ENCODE measurements at regions not wholly inside any gene's neighbourhood (a gene's known extent, or its start where the extent isn't known, plus 50 kb on each side); places are given as distances from the start of the nearest gene placed in this dataset.

DNA sequence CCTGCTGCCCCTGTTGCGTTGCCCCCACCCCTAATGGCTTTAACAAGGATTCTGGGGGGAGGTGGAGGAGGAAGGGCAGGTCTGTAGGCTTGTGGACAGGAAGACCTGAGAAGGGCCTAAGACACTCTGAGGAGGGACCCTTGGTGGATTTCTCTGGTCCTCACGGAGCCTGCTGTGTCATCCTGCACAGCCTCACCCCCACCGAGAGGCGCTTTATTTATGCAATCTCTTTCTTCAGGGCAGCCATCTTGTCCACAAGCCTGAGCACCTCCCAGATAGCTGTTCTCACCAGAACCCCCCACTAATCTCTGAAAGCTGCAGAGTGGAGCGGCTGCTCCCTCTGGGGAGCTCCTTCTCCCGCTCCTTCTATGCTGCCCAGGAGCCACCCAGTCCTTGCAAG is 59.3 kb upstream of the MLN start:
- ATAC-seq (no peak), DNase-seq (no peak)

DNA sequence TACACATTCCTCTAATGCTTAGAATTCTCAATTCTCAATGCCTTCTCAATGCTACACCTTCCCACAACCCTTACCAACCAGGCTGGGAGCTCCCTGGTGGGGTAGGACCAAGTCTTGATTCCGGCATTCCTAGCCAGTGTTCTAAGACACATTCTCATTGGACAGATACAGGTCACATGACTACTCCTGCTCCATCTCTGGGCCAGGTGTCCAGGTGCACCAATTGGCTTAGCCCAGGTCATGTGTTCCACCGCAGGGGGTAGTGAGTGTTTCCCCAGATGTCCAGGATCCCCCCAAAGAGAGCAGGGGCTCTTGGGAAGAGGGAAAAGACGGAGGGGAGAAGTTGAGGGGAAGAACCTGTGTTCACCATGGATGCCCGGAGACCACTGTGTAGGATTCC is 58.7 kb upstream of the MLN start:
- DNase-seq (no peak), ATAC-seq (no peak)

DNA sequence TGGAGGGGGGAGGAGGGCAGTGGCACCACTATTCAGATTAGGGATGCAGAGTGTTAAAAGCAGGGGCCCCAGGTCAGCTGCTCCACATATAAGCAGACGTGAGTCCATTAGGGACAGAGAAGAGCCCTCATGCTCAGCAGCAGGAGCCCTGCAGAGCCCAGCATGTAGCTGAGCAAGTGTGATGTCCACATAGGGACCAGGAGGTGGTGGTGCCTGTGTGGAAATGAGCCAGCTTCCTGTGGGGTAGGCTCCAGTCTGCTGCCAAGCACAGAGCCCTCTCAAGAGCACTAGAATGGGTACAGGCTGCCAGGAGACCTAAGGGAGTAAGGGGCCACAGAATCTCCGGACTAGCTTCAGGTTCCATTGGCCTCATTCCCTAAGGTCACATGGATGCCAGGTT is 57.9 kb upstream of the MLN start:
- ATAC-seq, result no peak
- DNase-seq, result no peak

DNA sequence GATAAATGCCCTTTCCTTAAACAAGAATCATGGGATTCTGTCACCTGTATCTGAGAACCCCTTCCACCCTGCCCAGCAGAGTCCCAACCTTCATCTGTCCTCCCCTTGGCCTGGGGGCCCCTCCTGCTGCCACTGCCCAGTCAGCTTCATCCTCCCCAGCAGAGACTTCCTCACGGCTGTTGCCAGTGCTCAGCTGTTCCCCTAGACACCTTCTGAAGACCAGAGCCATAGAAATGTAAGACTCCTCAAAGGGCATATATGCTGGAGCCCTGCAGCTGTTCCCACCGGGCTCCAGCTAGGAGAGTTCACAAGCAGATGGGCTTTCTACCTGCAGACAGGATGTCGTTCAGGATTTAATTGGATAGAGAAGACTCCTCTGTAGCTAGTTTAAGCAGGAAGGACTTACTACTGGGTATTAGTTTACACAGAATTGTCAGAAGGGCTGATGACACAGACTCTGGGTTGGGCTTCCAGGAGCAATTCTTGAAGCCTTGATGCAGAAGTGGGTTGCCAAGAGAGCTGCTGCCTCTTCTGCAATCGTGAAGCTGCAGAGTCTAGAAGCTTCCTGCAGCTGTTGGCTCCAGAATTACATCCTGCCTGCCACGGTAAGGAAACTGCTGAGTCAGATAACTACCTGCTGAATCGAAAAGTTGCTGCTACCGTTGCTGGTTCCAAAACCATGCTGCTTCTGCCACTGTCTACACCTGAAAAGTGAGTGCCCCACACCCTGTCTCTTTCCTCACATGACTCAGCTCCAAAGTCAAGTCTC is 57.1 kb upstream of the MLN start:
- no peak for ATAC-seq

DNA sequence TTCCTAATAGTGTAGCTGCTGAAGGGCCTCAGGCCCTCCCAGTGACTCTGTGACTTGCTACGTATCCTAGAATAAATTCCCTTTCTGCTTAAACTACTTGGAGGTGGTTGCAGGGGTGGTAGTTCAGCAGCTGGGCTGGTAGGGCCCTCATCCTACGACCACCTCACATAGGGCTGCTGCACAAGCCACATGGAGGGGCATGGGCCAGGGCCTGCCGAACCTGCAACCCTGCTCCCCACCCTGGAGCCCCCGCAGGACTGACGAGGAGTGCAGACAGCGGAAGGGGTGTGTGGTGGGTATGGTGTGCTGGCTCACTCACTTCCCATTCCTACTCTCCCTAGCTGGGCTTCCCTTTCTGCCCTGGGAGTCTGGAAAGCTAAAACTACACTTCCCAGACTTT is 56.2 kb upstream of the MLN start:
- ATAC-seq (no peak), DNase-seq (no peak)

More for the DNA sequence above, 57.1 kb upstream of the MLN start:
- DNase-seq, result no peak

DNA sequence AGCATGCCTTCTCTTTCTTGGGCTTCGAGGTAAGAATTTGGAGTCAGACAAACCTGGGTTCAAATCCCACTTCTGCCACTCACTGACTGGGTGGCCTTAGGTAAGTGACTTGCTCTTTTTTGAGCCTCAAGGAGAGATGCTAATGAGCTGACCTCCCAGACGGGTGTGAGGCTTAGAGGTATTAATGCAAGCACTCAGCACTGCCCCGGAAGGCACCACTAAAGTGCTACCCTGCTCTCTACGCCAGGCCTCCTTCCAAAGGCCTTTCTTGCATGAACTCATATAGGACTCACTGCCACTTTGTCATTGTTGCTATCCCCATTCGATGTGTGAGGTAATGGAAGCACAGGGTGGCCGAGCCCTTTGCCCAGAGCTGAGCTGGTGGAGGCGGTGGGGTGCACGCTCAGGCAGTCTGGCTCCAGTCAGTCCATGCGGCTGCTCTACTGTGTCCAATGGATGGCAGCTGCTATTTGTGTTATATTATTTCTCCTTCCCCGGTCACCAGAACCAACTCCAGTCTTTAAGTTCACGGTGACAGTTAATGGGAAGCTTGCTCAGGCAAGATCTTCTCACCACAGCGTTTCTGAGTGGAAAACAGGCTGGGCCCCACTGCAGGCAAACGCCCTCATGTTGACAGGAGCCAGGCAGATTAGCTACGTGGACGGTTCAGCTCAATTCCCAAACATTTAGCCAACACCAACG is 55.2 kb upstream of the MLN start:
- ATAC-seq (no peak), DNase-seq (no peak)

DNA sequence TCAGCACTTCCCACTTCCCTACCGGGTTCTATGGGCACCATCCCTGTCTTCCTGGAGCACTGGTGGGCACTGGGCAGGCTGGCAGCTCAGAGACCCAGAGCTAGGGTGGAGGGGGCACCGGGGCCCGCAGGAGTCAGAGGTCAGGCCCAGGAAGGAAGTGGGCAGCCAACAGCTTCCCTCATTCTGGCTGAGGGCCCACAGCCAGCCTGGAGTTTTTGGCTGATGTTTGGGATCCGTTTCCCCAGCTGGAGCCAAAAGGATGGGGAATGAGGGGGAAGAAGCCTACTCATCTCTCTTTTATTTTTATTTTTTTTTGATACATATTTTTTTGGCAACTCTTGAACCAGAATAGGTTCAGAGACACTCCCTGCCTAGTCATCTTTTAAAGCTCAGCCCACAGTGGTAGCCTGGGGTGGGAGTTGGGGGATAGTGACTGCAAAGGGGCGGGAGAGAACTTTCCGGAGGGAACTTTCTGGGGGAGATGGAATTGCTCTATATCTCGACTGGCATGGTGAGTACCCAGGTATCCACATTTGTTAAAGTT is 54.2 kb upstream of the MLN start:
- ATAC-seq, result no peak

DNA sequence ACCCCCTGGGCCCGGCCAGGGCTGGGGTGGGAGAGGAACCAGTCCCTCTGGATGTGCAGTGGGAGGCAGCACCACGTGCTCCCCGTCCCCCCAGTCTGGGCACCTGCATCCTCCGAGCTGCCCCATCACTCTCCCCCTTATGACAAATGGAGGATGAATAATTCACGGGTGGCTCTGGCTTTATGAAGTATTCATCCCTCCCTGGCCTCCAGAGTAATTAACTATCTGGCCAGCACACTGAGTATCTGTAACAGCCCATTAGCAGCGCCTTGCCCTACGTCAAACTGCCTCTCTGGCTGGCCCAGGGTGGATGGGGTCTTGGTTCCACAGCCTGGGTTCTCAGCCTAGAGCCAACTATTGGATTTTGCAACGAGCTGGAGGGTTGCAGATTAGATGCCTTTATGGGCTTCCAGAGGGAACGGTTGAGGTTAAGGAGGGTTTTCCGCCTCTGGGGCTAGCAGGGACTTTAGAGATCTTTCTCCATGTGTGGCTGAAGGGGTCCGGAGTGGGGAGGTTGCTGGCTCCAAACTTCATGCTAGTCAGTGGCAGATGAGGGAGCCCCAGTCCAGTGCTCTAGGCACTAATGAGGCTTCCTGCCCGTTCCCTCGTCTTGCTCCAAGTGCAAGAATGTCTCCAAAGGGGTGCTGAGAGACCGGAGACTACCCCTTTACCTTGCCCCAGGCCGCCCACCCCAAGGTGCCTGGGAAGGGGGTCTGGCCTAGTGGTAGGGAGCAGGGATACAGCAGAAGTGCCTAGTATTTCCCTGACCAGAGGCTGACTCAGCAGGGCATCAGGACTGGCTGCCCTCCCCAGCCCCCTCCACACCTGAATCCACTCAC is 53.5 kb upstream of the MLN start:
- DNase-seq, result no peak
- no peak for ATAC-seq

More for the DNA sequence above, 54.2 kb upstream of the MLN start:
- DNase-seq, result no peak

DNA sequence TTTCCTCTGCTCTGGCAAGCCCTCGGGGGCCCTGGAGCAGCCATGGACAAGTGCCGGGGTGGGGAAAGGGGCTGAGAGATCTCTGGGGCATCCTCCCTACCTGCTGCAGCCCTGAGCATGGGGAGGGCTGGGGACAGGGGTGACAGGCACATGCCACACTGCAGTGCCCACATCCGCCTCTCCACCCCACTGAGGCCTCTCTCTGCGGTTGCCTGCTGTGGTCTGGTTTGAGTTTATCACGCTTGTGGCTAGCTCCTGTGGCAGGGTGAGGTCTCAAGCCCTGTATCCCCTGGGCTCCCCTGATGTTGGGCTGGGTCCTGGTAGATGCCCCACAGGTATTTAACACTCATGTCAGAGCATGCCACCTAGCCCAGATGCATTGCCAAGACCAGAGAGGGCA is 52.9 kb upstream of the MLN start:
- ATAC-seq (peak; percentile 86), DNase-seq (peak; percentile 79)

DNA sequence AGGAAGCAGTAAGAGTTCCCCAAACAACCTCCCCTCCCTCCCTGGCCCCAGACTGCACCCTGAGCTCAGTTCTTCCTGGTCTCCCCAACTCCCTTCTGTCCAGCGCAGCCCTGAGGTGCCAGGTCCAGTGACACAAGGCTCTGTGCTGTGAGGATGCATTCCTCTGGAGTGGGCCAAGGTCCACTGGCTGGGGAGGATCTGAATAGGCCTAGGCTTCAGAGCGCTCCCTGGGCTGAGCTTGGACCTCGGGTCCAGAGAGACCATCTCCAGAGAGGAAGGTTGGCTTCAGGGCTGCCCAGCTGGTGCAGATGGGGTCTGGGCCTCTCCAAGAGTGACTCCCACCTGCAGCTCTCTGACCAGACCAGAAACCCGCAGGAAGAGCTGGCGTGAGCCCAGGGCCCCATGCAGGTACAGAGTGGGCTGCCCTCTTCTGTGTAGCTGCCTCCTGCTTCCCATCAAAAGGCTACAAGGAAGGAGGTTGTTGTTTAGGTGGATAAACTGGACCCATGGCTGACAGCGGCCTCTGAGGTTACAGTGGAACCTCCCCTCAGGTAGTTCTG is 52.3 kb upstream of the MLN start:
- DNase-seq (no peak), ATAC-seq (no peak)

DNA sequence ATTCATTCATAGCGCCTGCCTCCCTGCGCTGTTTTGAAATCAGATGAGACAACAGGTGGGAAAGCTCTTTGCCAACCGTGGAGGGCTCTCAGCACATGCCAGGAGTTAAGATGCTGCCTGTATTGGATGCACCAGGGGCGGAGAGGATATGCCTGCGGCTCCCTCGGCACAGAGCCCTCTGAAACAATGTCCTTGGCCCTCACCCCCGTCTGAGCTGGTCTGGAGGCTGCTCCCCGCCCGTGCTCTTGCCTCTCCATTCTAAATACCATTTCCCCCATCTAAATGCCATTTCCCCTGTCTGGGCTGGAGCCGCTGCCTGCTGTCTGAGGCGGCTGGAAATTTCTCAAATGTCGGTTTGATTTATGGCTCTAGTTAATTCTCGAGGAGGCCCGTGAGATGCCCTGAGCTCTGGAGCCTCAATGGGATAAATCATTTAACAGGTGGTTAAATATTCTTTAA is 50.8 kb upstream of the MLN start:
- no peak for ATAC-seq
- DNase-seq, result no peak

DNA sequence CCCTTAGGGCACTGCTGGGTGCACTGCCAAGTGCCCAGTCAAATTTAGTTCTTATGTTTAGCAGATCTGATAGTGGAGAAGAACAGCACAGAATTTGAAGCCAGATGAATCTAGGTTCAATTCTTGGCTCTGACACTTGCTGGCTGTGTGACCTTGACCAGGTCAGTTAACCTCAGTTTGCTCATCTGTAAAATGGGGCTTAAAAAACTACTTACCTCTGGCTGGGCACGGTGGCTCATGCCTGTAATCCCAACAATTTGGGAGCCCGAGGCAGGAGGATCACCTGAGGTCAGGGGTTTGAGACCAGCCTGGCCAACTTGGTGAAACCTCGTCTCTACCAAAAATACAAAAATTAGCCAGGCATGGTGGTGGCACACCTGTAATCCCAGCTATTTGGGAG is 49.9 kb upstream of the MLN start:
- ATAC-seq, result no peak
- DNase-seq, result no peak

Data from stimulated activated naive CD8-positive, alpha-beta T cell treated with anti-CD3 and anti-CD28 coated beads, Interleukin-15, Interleukin-2, amounts not matched to agents 100 U/mL and 50 U/mL, for 24 hours (primary cell).